ENCODE measurements at regions not wholly inside any gene's neighbourhood (a gene's known extent, or its start where the extent isn't known, plus 50 kb on each side); places are given as distances from the start of the nearest gene placed in this dataset.

DNA sequence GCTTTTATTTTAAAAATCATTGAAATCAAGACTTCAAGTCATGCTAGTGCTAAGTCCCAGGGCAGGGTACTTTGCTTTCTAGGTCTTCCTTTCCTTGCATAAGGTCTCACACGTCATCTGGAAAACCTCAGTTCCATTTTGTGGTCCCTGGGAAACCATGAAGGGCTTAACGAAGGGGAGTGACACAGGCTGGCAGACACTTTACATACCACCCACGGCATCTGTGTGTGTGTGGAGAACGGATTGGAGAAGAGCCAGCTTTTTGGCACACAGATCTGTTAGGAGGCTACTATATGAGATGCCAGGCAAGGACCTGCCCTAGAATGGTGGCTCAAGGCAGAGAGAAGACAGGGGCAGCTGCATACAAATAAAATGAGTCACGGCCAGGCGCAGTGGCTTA is 107.5 kb upstream of the NSMCE3 start:
- TF ChIP-seq, protein P1, sequence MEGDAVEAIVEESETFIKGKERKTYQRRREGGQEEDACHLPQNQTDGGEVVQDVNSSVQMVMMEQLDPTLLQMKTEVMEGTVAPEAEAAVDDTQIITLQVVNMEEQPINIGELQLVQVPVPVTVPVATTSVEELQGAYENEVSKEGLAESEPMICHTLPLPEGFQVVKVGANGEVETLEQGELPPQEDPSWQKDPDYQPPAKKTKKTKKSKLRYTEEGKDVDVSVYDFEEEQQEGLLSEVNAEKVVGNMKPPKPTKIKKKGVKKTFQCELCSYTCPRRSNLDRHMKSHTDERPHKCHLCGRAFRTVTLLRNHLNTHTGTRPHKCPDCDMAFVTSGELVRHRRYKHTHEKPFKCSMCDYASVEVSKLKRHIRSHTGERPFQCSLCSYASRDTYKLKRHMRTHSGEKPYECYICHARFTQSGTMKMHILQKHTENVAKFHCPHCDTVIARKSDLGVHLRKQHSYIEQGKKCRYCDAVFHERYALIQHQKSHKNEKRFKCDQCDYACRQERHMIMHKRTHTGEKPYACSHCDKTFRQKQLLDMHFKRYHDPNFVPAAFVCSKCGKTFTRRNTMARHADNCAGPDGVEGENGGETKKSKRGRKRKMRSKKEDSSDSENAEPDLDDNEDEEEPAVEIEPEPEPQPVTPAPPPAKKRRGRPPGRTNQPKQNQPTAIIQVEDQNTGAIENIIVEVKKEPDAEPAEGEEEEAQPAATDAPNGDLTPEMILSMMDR (IDR thresholded peaks at IDR 0.05), result no peak
- TF ChIP-seq POLR2A (IDR thresholded peaks at IDR 0.05) (no peak), EP300 (IDR thresholded peaks at IDR 0.05) (no peak), POLR2AphosphoS5 (IDR thresholded peaks at IDR 0.05) (no peak)

Data from stomach (tissue), 4 donors.